Trophoblast cell (in vitro differentiated cells and primary cell): ENCODE measurements at regions not wholly inside any gene's neighbourhood (a gene's known extent, or its start where the extent isn't known, plus 50 kb on each side); places are given as distances from the start of the nearest gene placed in this dataset.

ENCODE experiments used
- DNase-seq, 2 donors: peaks; one replicate each; pipeline ENCODE4 v3.0.0-alpha.2; 2016
- H2AFZ ChIP-seq: 2 replicates; pipeline ENCODE4 v1.6.1; 2013; ENCODE audit warnings: low read length, moderate library complexity, mild to moderate bottlenecking; ENCODE audit not compliant: insufficient read depth, poor library complexity
- H2AK5ac ChIP-seq: 2 replicates; pipeline ENCODE4 v1.6.1; 2013; ENCODE audit warnings: mild to moderate bottlenecking, low read length
- H2BK120ac ChIP-seq: 2 replicates; pipeline ENCODE4 v1.6.1; 2013; ENCODE audit warnings: low read length, mild to moderate bottlenecking, moderate library complexity; ENCODE audit not compliant: insufficient read depth, poor library complexity
- H2BK12ac ChIP-seq: 2 replicates; pipeline ENCODE4 v1.6.1; 2013; ENCODE audit warnings: mild to moderate bottlenecking, low read length, moderate library complexity
- H2BK5ac ChIP-seq: 2 replicates; pipeline ENCODE4 v1.6.1; 2013; ENCODE audit warnings: low read length, low read depth, moderate library complexity, mild to moderate bottlenecking; ENCODE audit not compliant: poor library complexity
- H3K14ac ChIP-seq: 2 replicates; pipeline ENCODE4 v1.6.1; 2013; ENCODE audit warnings: mild to moderate bottlenecking, low read length
- H3K18ac ChIP-seq: 2 replicates; pipeline ENCODE4 v1.6.1; 2013; ENCODE audit warnings: mild to moderate bottlenecking, low read length
- H3K23ac ChIP-seq: 2 replicates; pipeline ENCODE4 v1.6.1; 2013; ENCODE audit warnings: low read length
- H3K27ac ChIP-seq: 2 replicates; pipeline ENCODE4 v1.5.1; 2013; ENCODE audit warnings: low read depth, mild to moderate bottlenecking, inconsistent platforms, low read length, moderate library complexity
- H3K27me3 ChIP-seq: 2 replicates; pipeline ENCODE4 v1.6.1; 2013; ENCODE audit warnings: inconsistent platforms, mild to moderate bottlenecking, low read length, moderate library complexity; ENCODE audit not compliant: insufficient read depth
- H3K36me3 ChIP-seq, 2 experiments: 1 replicate in 1 of 2; 2 replicates in 1 of 2; pipeline ENCODE4 v1.6.1; 2013; ENCODE audit warnings: low read length in 2 of 2, mild to moderate bottlenecking in 2 of 2, moderate library complexity in 1 of 2; ENCODE audit not compliant: insufficient read depth in 2 of 2, control insufficient read depth in 1 of 2
- H3K4ac ChIP-seq: 2 replicates; pipeline ENCODE4 v1.6.1; 2013; ENCODE audit warnings: low read depth, mild to moderate bottlenecking, low read length, moderate library complexity
- H3K4me1 ChIP-seq, 2 experiments: 1 replicate in 1 of 2; 2 replicates in 1 of 2; pipeline ENCODE4 v1.6.1; 2013; ENCODE audit warnings: low read length in 2 of 2, mild to moderate bottlenecking in 2 of 2, moderate library complexity in 1 of 2; ENCODE audit not compliant: insufficient read depth in 2 of 2, control insufficient read depth in 1 of 2
- H3K4me2 ChIP-seq: 2 replicates; pipeline ENCODE4 v1.6.1; 2013; ENCODE audit warnings: inconsistent platforms, mild to moderate bottlenecking, low read length, moderate library complexity
- H3K4me3 ChIP-seq: 2 replicates; pipeline ENCODE4 v1.5.1; 2013; ENCODE audit warnings: mild to moderate bottlenecking, low read depth, low read length, inconsistent platforms
- H3K79me1 ChIP-seq: one replicate; pipeline ENCODE4 v1.6.1; 2013; ENCODE audit warnings: low read length
- H3K79me2 ChIP-seq: 2 replicates; pipeline ENCODE4 v1.6.1; 2013; ENCODE audit warnings: low read length, mild to moderate bottlenecking; ENCODE audit not compliant: control insufficient read depth, insufficient read depth, poor library complexity
- H3K9ac ChIP-seq: 2 replicates; pipeline ENCODE4 v1.6.1; 2013; ENCODE audit warnings: mild to moderate bottlenecking, low read length
- H3K9me3 ChIP-seq: 2 replicates; pipeline ENCODE4 v1.6.1; 2013; ENCODE audit warnings: low read depth, mild to moderate bottlenecking, control low read depth, inconsistent platforms, low read length; ENCODE audit not compliant: insufficient read depth
- H4K12ac ChIP-seq: 2 replicates; pipeline ENCODE4 v1.6.1; 2013; ENCODE audit warnings: low read depth, mild to moderate bottlenecking, low read length, moderate library complexity
- H4K8ac ChIP-seq: 2 replicates; pipeline ENCODE4 v1.6.1; 2013; ENCODE audit warnings: low read depth, mild to moderate bottlenecking, low read length, moderate library complexity
- H4K91ac ChIP-seq: one replicate; pipeline ENCODE4 v1.6.1; 2013; ENCODE audit warnings: low read depth, mild to moderate bottlenecking, low read length, moderate library complexity
- WGBS: extraction: QIAGEN DNeasy Blood & Tissue Kit; methylation state at CpG from one replicate; pipeline ENCODE4 v1.1.7; 2013; ENCODE audit warnings: missing lambda C conversion rate; ENCODE audit not compliant: insufficient read length, insufficient coverage; ENCODE audit errors: extremely low coverage; 5-methylcytosine and 5-hydroxymethylcytosine counted together

DNA sequence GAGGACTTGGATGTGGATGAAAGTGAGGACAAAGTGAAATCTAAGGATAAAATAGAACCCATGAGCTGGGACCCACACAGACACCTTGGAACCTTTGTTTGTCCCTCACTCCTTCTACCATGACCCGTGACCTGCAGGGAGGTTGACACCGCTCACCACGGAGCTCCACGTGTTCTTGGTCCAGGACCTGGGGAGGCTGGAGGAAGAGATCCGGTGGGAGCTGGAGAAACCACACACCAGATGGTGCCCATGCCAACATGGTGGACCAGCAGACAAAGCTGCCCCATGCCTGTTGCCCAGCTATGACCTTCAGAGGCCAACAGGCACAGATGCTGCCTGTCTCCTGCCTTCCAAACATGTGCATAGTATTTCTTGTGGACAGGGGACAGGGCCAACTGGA lies 721.9 kb downstream of the PTPRU start:
- no peaks in the 10 kb centered on the region for H3K36me3 ChIP-seq
- WGBS, result no CpG with 5 or more reads among the region's 5 CpGs
- no peak overlapping the region for H3K14ac ChIP-seq
- H3K18ac ChIP-seq, result no peak overlapping the region
- no peak overlapping the region for H3K27ac ChIP-seq
- H3K4me1 ChIP-seq, result peaks cover 0 to 2% of the 10 kb centered on the region in 2 experiments
- H4K12ac ChIP-seq, result no peak overlapping the region
- H2AK5ac ChIP-seq, result no peak overlapping the region
- no peaks in the 10 kb centered on the region for H3K79me2 ChIP-seq
- no peak overlapping the region for H2AFZ ChIP-seq
- no peak overlapping the region for H3K4me2 ChIP-seq
- no peak overlapping the region for H2BK12ac ChIP-seq
- H4K8ac ChIP-seq, result no peak overlapping the region
- H3K9ac ChIP-seq, result no peak overlapping the region
- H4K91ac ChIP-seq, result no peak overlapping the region
- H2BK120ac ChIP-seq, result no peak overlapping the region
- no peak for DNase-seq
- no peaks in the 10 kb centered on the region for H3K27me3 ChIP-seq
- H3K4me3 ChIP-seq, result no peak overlapping the region
- no peak overlapping the region for H3K4ac ChIP-seq
- H3K23ac ChIP-seq, result no peak overlapping the region
- peaks cover 2% of the 10 kb centered on the region for H3K9me3 ChIP-seq
- H3K79me1 ChIP-seq, result no peaks in the 10 kb centered on the region
- H2BK5ac ChIP-seq, result no peak overlapping the region

DNA sequence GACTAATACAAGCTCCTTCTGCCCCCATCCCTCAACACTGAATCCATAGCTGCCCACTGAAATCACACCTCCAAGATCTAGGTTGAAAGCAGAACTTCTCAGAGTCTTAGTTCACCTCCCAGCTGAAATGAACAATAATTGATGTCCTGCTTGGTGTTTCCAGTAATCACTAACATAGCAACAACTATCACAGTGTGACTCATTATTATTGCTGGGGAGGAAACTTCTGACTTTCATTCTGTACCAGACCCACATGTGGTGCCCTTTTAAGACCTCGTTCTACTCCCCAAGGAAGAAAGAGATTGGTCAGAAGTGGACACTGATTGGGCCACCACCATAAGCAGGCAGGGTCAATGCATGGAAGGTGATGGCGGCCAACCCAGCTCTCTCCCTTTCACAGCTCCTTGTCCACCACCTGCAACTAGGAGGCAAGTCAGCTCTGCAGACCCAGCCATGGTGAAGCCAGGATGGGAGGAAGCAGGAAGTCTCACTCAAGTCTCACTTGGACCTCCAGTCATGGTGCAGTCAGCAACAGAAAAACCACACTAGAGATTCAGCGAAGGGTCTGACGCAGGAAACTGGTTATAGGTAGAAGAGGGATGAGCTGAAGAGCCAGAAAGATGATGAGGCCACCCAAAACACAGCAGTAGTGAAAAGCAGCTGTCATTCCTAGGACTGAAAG lies 720.2 kb downstream of the PTPRU start:
- H3K18ac ChIP-seq, result no peak overlapping the region
- H3K9me3 ChIP-seq, result peaks cover 4% of the 10 kb centered on the region
- no peaks in the 10 kb centered on the region for H3K79me2 ChIP-seq
- H3K27me3 ChIP-seq, result no peaks in the 10 kb centered on the region
- DNase-seq, result no peak
- WGBS, result no CpG with 5 or more reads among the region's 4 CpGs
- H3K36me3 ChIP-seq, result no peaks in the 10 kb centered on the region
- no peak overlapping the region for H3K14ac ChIP-seq
- H3K4me1 ChIP-seq, result peaks cover 0 to 2% of the 10 kb centered on the region in 2 experiments
- no peak overlapping the region for H2BK120ac ChIP-seq
- H2AFZ ChIP-seq, result no peak overlapping the region
- no peak overlapping the region for H2BK5ac ChIP-seq
- H4K8ac ChIP-seq, result no peak overlapping the region
- no peak overlapping the region for H3K23ac ChIP-seq
- H3K4ac ChIP-seq, result no peak overlapping the region
- no peak overlapping the region for H3K27ac ChIP-seq
- no peak overlapping the region for H2BK12ac ChIP-seq
- H3K79me1 ChIP-seq, result no peaks in the 10 kb centered on the region
- no peak overlapping the region for H3K4me3 ChIP-seq
- no peak overlapping the region for H4K12ac ChIP-seq
- no peak overlapping the region for H2AK5ac ChIP-seq
- no peak overlapping the region for H4K91ac ChIP-seq
- no peak overlapping the region for H3K9ac ChIP-seq
- no peak overlapping the region for H3K4me2 ChIP-seq

GRCh38 chr1:29954591-29954990 lies 718.3 kb downstream of the PTPRU start:
- H2AK5ac ChIP-seq, result no peak overlapping the region
- WGBS, result no CpG with 5 or more reads among the region's 3 CpGs
- H4K8ac ChIP-seq, result no peak overlapping the region
- H3K27me3 ChIP-seq, result no peaks in the 10 kb centered on the region
- H3K79me1 ChIP-seq, result no peaks in the 10 kb centered on the region
- no peak overlapping the region for H3K4me2 ChIP-seq
- H3K23ac ChIP-seq, result no peak overlapping the region
- no peak overlapping the region for H3K14ac ChIP-seq
- no peak overlapping the region for H2BK120ac ChIP-seq
- no peak overlapping the region for H3K18ac ChIP-seq
- H3K9ac ChIP-seq, result no peak overlapping the region
- H3K4me3 ChIP-seq, result no peak overlapping the region
- H2BK12ac ChIP-seq, result no peak overlapping the region
- no peak overlapping the region for H4K91ac ChIP-seq
- no peak for DNase-seq
- no peak overlapping the region for H2BK5ac ChIP-seq
- H4K12ac ChIP-seq, result no peak overlapping the region
- H3K36me3 ChIP-seq, result no peaks in the 10 kb centered on the region
- no peak overlapping the region for H3K27ac ChIP-seq
- H3K4me1 ChIP-seq, result no peaks in the 10 kb centered on the region
- peaks cover 4% of the 10 kb centered on the region for H3K9me3 ChIP-seq
- H2AFZ ChIP-seq, result no peak overlapping the region
- H3K4ac ChIP-seq, result no peak overlapping the region
- H3K79me2 ChIP-seq, result no peaks in the 10 kb centered on the region

DNA sequence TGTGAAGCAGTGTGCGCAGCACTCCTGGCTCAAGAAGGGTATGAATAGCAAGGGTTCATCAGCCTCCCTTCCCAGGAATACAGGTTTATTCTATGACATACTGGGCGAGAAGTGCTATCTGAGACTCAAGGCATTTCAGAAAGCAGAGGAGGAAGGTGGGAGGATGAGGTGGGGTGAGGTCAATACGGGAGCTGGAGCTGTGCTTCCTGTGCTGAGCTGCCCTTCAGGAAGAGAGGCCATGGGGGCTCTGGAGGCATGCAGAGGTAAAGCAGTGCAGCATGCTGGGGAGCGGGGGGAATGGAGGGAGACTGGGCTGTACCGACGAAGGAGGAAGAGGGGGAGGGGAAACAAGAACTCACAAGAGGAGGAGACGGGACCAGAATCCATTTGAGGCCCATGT lies 717.6 kb downstream of the PTPRU start:
- no peak overlapping the region for H2BK12ac ChIP-seq
- no peak overlapping the region for H3K23ac ChIP-seq
- H3K18ac ChIP-seq, result no peak overlapping the region
- no peak overlapping the region for H2AFZ ChIP-seq
- peaks cover 4% of the 10 kb centered on the region for H3K9me3 ChIP-seq
- no peak overlapping the region for H2AK5ac ChIP-seq
- H3K4me2 ChIP-seq, result no peak overlapping the region
- H3K79me2 ChIP-seq, result no peaks in the 10 kb centered on the region
- H3K4me3 ChIP-seq, result no peak overlapping the region
- no peaks in the 10 kb centered on the region for H3K79me1 ChIP-seq
- no peak for DNase-seq
- H3K36me3 ChIP-seq, result no peaks in the 10 kb centered on the region
- no peak overlapping the region for H3K9ac ChIP-seq
- no peak overlapping the region for H2BK120ac ChIP-seq
- H3K27ac ChIP-seq, result no peak overlapping the region
- H2BK5ac ChIP-seq, result no peak overlapping the region
- no peaks in the 10 kb centered on the region for H3K4me1 ChIP-seq
- no CpG with 5 or more reads among the region's 7 CpGs for WGBS
- H4K91ac ChIP-seq, result no peak overlapping the region
- no peak overlapping the region for H3K14ac ChIP-seq
- no peaks in the 10 kb centered on the region for H3K27me3 ChIP-seq
- no peak overlapping the region for H4K8ac ChIP-seq
- H3K4ac ChIP-seq, result no peak overlapping the region
- no peak overlapping the region for H4K12ac ChIP-seq
